MM.1S (cell line): ENCODE measurements at regions not wholly inside any gene's neighbourhood (a gene's known extent, or its start where the extent isn't known, plus 50 kb on each side); places are given as distances from the start of the nearest gene placed in this dataset.

ENCODE experiments used
- CTCF ChIP-seq: fragments of 300-600 bp; sonication (generic); IDR thresholded peaks from 2 replicates; pipeline ENCODE4 v1.5.1; 2016; ENCODE audit warnings: antibody characterized with exemption, low read length, mixed read lengths
- EZH2 ChIP-seq: fragments of 300-600 bp; sonication (generic); optimal IDR thresholded peaks from 2 replicates; pipeline ENCODE3; 2017; ENCODE audit warnings: low read depth, mild to moderate bottlenecking, antibody characterized with exemption, low read length, mixed read lengths
- EZH2phosphoT487 ChIP-seq: fragments of 300-600 bp; sonication (generic); IDR thresholded peaks from 2 replicates; pipeline ENCODE4 v1.6.1; 2018; ENCODE audit warnings: antibody characterized with exemption, low read length

- no peak for TF ChIP-seq CTCF
- TF ChIP-seq EZH2: no peak
- no peak for TF ChIP-seq EZH2phosphoT487
Observed at GRCh38 chr14:35961697-35962274, 135.6 kb downstream of the BRMS1L start.
